NOMO-1 treated with dmso at 0.1 percent for 144 hours (cell line): ENCODE measurements at regions not wholly inside any gene's neighbourhood (a gene's known extent, or its start where the extent isn't known, plus 50 kb on each side); places are given as distances from the start of the nearest gene placed in this dataset.
A peak's percentile ranks its signal among the peaks of the same experiment; 100 is the strongest.

Experiments used
- DNase-seq: peaks from one replicate; lab custom pipeline; 2025; ENCODE audit not compliant: unreplicated experiment; lab: John Stamatoyannopoulos, UW

DNA sequence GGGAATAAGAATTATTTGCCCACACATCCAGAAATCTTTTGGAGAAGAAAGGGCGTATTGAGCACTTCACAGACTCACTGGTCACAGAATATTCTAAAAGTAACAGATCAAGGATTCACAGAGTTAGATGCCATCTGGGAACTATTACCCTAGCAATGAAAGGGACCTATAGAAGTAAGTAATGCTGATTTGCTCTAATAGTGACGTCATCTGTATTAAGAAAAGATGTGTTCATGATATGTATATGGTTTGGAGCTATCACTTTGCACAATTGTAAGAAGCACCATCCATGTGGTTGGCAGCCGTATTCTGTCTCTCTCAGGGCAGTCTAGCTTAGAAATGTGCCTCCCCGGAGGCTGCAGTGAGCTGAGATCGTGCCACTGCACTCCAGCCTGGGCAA is 52.8 kb upstream of the SV2C start:
- no peak for DNase-seq

DNA sequence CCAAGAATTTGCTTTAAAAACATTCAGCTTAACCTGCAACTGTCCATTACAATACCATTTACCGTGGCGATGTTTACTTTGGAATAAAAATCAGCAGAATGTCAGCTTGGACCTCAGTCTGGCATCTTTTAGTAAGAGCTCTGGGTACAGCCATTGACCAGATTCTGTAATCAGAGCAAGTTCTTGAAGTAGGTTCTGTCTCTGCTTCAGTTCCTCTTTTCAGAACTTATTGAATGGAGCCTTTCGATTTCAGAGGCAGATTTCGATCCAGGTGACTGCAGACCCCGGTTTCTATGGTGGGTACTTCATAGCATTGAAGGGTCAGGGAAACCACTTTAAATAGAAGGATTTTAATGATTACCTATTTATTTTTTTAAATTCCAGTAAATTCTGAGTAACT is 53.4 kb upstream of the SV2C start:
- no peak for DNase-seq

DNA sequence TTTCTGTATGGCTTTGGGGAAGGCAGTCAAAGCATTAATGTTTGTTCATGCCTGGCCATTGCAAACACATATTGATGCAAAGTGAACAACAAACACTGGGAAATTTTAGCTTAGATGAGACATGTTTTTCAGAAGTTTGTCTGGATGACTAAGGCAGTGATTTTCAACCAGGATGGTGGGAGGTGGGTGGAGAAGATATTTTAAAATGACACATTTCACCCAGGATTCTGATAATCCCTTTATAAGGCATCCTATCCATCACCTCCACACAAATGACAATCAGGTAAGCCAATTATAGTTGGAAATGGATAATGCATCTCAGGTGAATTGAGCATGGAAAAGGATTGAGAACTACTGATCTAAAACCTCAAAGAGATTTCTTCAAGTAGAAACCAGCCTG is 57.4 kb upstream of the SV2C start:
- DNase-seq = no peak

DNA sequence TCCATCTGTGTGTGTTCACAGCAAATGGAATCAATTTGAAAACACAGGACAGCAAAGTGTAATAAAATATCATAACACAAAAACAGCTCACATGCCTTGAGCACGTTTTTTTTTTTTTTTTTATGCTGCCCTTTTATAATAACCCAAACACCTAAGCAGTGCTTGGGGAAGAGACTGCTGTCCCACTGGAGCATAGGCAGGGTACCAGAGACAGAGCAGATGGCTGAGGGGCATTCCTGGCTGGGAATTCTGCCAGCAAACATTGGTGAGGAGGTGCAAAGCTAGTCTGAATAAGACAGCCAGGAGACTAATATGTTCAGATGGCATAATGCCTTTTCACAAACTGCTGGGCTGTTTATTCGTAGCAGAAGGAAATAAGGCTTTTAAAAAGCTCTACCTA is 58.1 kb upstream of the SV2C start:
- no peak for DNase-seq

DNA sequence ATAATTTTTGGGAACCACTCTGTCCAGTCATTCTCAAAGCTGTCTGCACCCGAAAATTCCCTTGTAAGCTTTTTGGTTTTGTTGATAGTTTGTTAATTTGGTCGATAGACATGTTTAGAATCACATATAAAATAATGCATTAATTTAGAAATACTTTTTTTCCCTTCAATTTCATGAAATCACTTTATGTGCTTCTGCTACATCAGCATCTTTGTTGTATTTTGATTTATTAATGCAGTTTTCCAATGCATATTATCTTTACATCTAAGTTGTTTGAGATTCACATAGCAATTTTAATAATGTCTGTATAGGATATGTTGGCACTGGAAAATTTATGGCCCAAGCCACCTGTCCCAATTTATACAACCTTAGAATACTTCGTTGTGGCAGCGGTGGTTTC is 60.6 kb upstream of the SV2C start:
- DNase-seq = no peak

DNA sequence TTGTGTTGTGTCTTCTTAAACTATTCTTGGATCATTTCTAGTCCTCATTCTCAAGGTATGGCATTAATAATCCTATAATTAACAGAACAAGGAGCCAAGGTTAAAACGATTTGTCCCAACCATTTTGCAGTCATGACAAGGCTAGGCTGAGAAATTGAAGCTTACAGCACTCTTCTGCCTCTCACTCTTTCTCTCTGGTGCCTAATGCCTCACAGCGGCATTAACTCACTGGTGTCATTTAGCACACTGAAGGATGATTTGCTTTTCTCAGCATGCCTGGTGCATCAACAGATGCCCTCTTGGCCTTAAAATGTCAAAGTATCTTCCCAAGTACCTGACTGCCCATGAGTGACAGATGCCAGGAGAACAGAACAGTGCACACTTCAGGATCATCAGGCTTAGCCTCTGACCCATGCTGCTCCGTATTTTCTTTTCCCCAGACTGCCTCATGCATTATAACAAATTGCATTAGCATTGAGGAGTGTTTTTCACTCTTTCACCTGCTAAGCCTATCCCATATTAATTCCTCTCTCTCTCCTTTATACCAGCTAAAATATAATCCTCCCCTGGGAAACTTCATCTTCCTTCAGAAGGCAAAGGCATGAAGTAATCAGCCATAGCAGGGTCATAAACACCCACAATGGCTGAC is 61.1 kb upstream of the SV2C start:
- no peak for DNase-seq

DNA sequence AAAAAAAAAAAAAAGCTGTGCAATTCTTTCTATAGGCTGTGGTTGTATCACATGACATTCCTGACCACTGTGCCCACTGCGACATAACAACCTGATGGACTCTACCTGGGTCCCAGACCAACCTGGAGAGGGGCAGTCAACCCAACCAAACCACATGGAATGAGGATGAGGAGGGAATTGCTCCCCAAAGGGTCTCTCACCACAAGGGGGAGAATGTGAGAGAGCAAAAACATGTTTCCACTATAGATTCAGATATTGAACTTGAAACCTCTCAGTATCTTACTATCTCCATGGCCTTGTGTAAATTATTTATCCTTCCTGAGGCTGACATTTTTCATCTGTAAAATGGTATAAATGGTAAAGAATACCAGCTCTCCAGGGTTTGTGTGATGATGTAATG is 66.9 kb upstream of the SV2C start:
- no peak for DNase-seq

DNA sequence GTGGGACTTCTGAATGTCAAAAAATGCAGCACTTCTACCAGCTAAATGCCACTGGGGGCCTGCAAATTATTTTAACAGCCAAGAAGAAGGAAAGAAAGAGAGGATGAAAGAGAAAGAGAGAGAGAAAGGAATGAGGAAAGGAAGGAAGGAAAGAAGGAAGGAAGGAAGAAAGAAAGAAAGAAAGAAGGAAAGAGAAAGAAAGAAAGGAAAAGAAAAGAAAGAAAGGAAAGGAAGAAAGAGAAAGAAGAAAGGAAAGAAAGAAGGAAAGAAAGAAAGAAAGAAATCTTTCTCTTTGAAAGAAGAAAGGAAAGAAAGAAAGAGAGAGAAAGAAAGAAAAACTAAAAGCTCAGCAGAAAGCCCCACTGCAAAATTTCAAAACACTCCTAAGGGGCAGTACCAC is 69.2 kb upstream of the SV2C start:
- no peak for DNase-seq

DNA sequence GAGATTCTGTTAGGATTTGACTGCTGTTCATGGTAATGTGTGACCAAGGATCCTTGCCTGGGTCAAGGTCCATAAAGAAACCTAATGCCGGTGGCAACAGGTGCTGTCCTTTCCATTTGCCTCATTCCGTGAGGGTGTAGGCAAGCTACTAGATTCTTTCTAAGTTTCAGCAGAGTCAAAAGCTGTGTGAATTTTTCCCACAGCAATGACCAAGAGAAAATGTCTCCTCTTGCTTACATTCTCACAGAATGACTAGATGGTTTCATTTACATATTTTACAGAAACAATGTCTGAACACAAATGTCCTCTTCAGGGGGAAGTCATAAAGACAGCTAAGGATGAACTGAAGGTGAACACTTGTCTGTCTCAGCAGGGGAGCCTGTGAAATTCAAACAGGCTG is 75.3 kb upstream of the SV2C start:
- DNase-seq = no peak

DNA sequence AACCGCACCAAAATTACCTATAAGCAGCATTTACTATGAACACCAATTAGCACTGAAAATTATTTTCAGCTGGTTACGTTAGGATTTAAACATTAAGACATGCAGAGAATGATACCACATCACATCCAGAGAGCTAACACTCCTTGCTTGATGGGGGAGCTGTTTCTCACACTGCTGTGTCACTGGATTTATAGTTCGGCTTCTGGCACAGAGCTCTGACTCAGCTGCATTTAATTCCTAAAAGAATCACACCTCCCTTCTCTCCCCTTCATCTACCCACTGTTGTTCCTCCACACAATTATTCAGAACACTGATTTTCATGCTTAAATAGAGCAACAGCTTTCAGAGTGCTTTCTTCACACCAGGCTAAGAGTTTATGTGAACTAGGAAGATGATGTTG is 82.6 kb upstream of the SV2C start:
- DNase-seq = no peak

DNA sequence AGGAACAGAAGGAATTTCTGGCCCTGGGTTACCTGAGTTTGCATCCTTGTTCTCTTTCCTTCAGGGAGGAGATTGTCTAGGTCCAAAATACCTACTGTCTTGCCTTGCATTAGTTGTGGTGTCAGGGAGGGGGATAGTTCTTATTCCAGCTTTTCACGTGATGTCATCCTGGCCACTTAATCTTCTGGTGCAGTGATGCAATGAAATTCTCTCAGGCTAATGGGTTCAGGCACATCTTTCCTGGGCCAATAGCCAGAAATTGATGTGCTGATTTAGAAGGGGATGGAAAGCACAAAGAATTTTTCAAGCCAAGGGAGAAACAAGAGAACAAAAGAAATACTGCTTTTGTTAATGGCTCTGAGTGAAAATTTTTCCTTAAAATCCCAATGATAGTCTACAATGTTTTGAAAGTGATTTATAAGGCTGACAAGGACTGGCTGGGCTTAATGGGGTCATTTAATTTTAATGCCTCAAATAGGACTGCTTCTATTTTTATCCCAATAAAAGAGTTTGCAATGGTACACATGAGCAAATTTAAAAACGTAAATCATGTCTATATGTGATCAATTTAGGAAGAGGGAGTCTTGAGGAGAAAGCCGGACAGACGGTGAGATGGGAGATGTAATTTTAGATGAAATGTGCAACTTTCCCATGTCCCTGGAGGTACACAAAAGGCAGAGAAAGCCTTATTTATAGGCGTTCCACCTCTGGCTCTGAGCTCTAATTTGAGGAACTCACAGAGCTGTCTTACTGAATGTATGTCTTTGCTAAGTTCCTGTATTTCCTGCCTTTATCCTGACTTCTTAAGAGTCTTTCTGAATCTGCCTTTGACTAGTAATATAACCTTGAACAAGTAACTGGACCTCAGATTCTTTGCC is 89.3 kb upstream of the SV2C start:
- no peak for DNase-seq

DNA sequence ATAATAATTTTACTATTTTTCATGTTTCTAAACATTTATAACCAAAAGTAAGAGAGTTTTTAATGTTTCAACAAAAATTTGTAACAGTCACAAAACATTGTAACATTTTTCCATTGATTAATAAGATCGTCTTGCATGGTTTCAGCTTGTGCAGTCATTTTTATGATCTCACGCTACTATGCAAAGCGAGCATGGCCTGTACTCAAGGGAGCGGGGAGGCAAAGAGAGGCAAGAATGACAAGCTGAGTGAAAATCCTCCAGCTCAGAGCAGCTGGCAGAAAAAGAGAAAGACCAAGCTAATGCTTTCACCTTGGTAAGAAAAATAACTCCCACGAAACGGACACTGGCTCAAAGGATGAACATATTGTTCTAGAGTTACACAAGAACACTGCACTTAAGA is 90.0 kb upstream of the SV2C start:
- no peak for DNase-seq

DNA sequence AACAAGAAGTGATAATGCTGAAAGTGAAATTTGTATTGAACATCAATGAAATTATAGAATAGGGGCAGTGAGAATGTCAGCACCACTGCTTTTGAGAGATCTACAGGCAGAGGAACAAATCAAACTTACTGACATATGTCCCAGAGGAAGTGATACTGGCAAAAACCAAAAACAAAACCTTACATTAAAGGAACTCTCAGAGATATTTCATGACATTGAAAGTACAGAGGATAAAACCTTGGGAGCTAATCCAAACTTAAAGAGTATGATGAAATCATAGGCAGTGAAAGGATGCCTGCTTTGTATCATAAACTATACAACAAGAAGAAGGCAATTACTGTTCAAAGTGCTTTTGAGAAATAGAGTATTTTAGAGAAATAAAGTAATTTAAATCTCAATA is 90.4 kb upstream of the SV2C start:
- no peak for DNase-seq

DNA sequence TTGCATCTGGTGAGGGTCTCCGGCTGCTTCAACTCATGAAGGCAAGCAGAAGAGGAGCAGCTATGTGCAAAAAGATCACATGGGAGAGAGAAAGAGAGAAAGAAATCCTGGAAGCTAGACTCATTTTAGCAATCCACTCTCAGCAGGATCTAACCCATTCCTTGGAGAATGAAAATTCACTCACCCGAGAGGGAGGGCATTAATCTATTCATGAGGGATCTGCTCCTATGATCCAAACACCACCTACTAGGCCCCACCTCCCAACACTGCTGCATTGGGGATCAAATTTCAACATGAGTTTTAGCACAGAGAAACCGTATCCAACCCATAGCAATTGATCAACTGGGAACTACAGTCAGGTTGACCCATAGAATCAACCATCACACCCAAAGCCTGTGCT is 98.1 kb upstream of the SV2C start:
- DNase-seq = no peak

DNA sequence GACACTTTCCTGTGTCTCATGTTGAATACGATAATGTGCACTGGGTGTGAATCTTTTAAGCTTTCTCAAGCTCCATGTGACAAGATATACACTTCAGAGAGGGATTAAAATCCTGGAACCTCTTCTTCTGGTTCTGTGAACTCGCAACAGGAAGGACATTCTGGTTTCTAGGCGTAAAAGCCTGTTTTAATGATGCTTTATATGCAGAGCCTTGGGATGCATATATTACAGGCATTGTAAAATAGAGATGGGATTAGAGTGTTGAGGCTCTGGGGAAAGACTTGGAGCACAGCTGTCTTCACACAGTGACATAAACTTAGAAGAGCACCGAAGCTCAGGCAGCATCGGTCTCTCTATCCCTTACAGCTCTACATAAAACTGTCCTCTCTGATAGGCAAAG is 107.7 kb upstream of the SV2C start:
- no peak for DNase-seq

DNA sequence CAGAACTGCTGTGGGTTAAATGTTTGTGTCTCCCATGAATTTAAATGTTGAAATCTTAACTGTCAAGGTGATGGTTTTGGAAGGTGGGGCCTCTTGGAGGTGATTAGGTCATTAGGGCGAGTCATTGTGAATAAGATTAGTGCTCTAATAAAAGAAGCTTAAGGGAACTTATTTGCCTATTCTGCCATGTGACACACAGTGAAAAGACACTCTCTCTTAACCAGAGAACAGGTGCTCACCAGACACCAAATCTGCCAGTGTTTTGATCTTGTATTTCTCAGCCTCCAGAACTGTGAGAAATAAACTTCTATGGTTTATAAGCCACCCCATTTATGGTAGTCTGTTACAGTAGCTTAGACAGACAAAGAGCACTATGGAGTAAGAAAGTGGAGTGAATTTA is 117.9 kb upstream of the SV2C start:
- no peak for DNase-seq

DNA sequence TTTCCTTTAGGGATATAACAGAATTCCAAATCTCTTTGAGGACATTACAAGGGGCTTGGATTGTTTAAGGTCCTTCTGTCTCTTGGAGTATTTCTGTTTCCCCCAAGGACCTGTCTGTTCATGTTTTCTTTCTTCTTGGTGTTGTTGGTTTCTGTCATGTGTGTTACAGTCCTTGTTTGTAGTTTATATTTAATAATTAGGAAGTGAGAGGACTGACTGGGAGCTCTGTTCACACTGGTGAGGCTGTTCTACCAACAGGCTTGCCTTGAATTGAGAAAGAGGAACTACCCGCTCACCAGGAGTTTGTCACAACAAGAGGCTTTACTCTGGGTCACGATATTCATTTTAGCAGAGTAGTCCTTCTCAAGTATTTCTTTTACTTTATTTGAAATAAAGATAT is 119.2 kb upstream of the SV2C start:
- peak; percentile 37 for DNase-seq

DNA sequence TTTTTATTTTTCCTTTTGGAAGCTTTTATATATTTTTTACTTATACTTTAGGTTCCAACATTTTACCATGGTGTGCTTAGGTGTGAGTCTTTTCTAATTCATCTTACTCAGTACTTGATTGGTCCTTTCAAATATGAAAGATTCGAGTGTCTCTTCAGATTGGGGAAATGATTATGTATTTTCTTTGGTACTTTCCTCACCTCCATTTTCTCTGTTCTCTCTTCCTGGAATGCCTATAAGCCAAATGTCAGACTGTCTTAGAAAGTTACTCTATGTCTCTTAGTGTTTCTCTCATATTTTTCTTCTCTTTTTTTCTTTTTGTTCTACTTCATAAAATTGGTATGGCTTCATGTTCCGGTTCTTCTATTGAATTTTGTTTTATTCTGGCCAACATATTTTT is 119.6 kb upstream of the SV2C start:
- no peak for DNase-seq

DNA sequence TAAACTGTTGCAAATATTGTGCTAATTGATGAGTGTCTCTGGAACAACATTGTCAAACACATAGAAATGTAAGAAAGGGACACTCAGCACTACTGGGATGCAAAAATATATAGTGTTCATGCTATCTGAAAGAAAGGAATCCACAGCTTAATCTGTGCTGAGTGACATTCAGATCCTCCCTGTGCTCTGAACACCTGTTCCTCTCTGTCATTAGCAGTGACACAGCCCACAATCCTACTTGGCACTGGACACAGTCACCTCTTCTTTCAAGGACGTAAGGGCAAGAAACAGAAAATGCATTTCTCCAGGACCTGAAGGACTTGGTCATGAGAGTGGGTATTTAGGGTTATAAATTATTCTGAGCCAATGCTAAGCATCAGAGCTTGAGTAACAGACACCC is 121.4 kb upstream of the SV2C start:
- no peak for DNase-seq

DNA sequence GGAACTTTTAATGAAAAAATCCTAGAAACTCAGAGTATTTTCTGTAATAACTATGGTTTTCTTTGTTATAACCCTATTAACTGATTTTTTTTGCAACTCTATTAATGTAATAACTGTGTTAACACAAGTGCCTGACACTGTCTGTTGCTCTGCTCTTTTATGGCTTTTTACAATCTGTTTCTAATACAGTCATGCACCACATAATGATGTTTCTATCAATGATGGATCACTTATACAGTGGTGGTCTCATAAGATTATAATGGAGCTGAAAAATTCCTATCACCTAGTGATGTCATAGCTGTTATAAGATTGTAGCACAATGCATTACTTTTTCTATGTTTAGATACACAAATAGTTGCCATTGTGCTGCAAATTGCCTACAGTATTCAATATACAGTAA is 123.1 kb upstream of the SV2C start:
- no peak for DNase-seq

DNA sequence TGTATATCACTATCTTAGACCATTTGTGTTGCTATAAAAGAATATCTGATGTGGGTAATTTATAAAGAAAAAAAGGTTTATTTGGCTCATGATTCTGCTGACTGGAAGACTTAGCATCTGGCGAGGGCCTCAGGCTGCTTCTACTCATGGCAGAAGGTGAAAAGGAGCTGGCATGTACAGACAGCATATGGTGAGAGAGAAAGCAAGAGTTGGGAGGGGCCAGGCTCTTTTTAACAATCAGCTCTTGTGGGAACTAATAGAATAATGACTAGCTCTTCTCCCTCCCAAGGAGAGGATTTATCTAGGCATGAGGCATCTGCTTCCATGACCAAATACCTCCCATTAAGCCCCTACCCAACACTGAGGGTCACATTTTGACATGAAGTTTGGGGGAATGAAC is 130.2 kb upstream of the SV2C start:
- DNase-seq = no peak

DNA sequence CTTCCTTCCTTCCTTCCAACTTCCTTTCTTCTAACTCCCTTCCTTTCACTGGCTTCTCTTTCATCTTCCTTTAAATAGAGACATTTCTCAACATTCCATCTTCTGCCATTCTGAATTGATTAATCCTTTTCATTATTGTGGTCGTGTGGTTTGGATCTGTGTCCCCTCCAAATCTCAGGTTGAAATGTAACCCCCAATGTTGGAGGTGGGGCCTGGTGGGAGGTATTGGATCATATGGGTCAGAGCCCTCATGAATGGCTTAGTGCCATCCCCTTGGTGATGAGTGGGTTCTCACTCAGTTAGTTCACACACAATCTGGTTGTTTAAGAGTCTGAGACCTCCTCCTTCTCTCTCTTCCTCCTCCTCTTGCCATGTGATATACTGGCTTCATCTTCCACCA is 130.9 kb upstream of the SV2C start:
- no peak for DNase-seq

DNA sequence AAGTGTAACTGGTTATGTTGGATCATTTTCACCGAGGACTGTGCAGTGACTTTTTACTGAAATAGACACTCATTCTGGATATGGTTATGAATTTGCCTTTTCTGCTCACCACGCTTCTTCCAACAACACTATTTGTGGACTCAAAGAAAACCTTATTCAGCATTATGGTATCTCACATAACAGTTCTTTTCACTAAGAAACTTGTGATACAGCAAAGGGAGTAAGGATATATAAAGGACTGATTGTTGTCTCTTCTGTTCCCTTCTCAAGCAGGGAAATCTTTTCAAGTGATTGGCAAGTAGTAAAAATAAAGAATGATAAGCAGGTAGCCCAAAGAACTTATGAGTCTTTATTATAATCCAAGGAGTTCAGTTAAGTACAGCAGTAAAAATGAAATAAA is 131.5 kb upstream of the SV2C start:
- DNase-seq = no peak
